Keratinocyte (primary cell): ENCODE measurements at regions not wholly inside any gene's neighbourhood (a gene's known extent, or its start where the extent isn't known, plus 50 kb on each side); places are given as distances from the start of the nearest gene placed in this dataset.

Source experiments
- DNase-seq: peaks from one replicate; pipeline ENCODE4 v3.0.0-alpha.2; 2011; ENCODE audit warnings: low read depth, missing footprints, low spot score
- FAIRE-seq: peaks from 2 replicates; lab custom pipeline; 2011; peaks lifted over from hg19 to GRCh38; lab: Jason Lieb, UNC
- H2AFZ ChIP-seq: 2 replicates; pipeline ENCODE4 v1.6.0; 2012; ENCODE audit warnings: low read length, control low read depth, inconsistent platforms; ENCODE audit not compliant: control insufficient read depth
- H3K27ac ChIP-seq: 2 replicates; pipeline ENCODE4 v1.5.1; 2011; ENCODE audit warnings: low read length; ENCODE audit not compliant: control insufficient read depth, insufficient read depth
- H3K27me3 ChIP-seq: 3 replicates; pipeline ENCODE4 v1.6.0; 2011; ENCODE audit warnings: low read length; ENCODE audit not compliant: control insufficient read depth, insufficient read depth; ENCODE audit errors: extremely low read depth
- H3K36me3 ChIP-seq, 2 experiments: 2 replicates in 1 of 2; 3 replicates in 1 of 2; pipeline ENCODE4 v1.5.1; 2011; ENCODE audit warnings: low read length in 2 of 2, mild to moderate bottlenecking in 1 of 2; ENCODE audit not compliant: control insufficient read depth in 2 of 2, insufficient read depth in 2 of 2; ENCODE audit errors: extremely low read depth in 1 of 2
- H3K4me1 ChIP-seq: 3 replicates; pipeline ENCODE4 v1.5.1; 2011; ENCODE audit warnings: low read length; ENCODE audit not compliant: control insufficient read depth, insufficient read depth; ENCODE audit errors: extremely low read depth
- H3K4me2 ChIP-seq: 3 replicates; pipeline ENCODE4 v1.6.0; 2011; ENCODE audit warnings: low read depth, low read length; ENCODE audit not compliant: control insufficient read depth, insufficient read depth; ENCODE audit errors: extremely low read depth
- H3K4me3 ChIP-seq, 3 experiments: fragments of 200-600 bp in 1 of 3; sonication (generic) in 1 of 3; 2 replicates in 2 of 3; 3 replicates in 1 of 3; pipeline ENCODE4 v1.5.1; 2011 to 2016; ENCODE audit warnings: low read length in 3 of 3, mild to moderate bottlenecking in 3 of 3, control low read depth in 2 of 3, inconsistent platforms in 1 of 3, low read depth in 1 of 3, mixed read lengths in 1 of 3, mixed run types in 1 of 3, moderate library complexity in 1 of 3; ENCODE audit not compliant: control insufficient read depth in 2 of 3, insufficient read depth in 2 of 3; ENCODE audit errors: extremely low read depth in 1 of 3
- H3K79me2 ChIP-seq: 2 replicates; pipeline ENCODE4 v1.6.0; 2012; ENCODE audit warnings: low read length; ENCODE audit not compliant: control insufficient read depth, insufficient read depth
- H3K9ac ChIP-seq: 3 replicates; pipeline ENCODE4 v1.6.0; 2011; ENCODE audit warnings: low read length; ENCODE audit not compliant: control insufficient read depth, insufficient read depth; ENCODE audit errors: extremely low read depth
- H3K9me1 ChIP-seq: 3 replicates; pipeline ENCODE4 v1.6.0; 2011; ENCODE audit warnings: low read length; ENCODE audit not compliant: control insufficient read depth, insufficient read depth; ENCODE audit errors: extremely low read depth
- H3K9me3 ChIP-seq: 2 replicates; pipeline ENCODE4 v1.5.1; 2012; ENCODE audit warnings: low read depth, low read length; ENCODE audit not compliant: control insufficient read depth
- H4K20me1 ChIP-seq: 3 replicates; pipeline ENCODE4 v1.6.0; 2011; ENCODE audit warnings: low read length; ENCODE audit not compliant: control insufficient read depth, insufficient read depth; ENCODE audit errors: extremely low read depth
- CTCF ChIP-seq, 3 experiments: IDR thresholded peaks in 1 of 3; conservative IDR thresholded peaks in 1 of 3; optimal IDR thresholded peaks in 1 of 3; 2 replicates in 2 of 3; 3 replicates in 1 of 3; pipeline versions ENCODE3 to v1.5.1; 2011; ENCODE audit warnings: low read length in 3 of 3, mild to moderate bottlenecking in 3 of 3, moderate library complexity in 2 of 3, control low read depth in 1 of 3, inconsistent platforms in 1 of 3; ENCODE audit not compliant: insufficient read depth in 2 of 3; ENCODE audit errors: extremely low read depth in 1 of 3
- EZH2 ChIP-seq: IDR thresholded peaks from one replicate; pipeline ENCODE4 v1.6.1; 2012; ENCODE audit warnings: inconsistent platforms, mild to moderate bottlenecking, low read length, moderate library complexity
- dilution Hi-C: fragments of 300-500 bp; cut with MboI; formaldehyde crosslinking; loops from one replicate; pipeline ENCODE4 v1.7.0; 2020; ENCODE audit warnings: low sequenced_read_pairs; ENCODE audit not compliant: extremely low pct_ligation_motif_present

- Histone ChIP-seq H3K9me3 (no peaks in the 10 kb centered on the region), H3K79me2 (no peaks in the 10 kb centered on the region), H3K36me3 (no peaks in the 10 kb centered on the region), H3K4me1 (peaks cover 32% of the 10 kb centered on the region), H3K9ac (no peak overlapping the region), H3K4me3 (no peak overlapping the region), H2AFZ (no peak overlapping the region), H3K9me1 (no peaks in the 10 kb centered on the region), H3K27ac (no peak overlapping the region), H4K20me1 (no peaks in the 10 kb centered on the region), H3K27me3 (no peaks in the 10 kb centered on the region), H3K4me2 (no peak overlapping the region)
- FAIRE-seq (no peak), DNase-seq (no peak)
- TF ChIP-seq CTCF (optimal IDR thresholded peaks at IDR 0.05 in 1 of 3, IDR thresholded peaks at IDR 0.05 in 1 of 3, conservative IDR thresholded peaks at IDR 0.05 in 1 of 3; ENCODE audit: extremely low read depth in 1 of 3, insufficient read depth in 2 of 3, low read length in 3 of 3) (no peak), EZH2 (no peak)
- dilution Hi-C loops, result no loop called here
Measured at GRCh38 chr6:81940451-81940985, 188.0 kb upstream of the TENT5A start.

- Histone ChIP-seq H3K4me3 (no peak overlapping the region), H3K79me2 (no peaks in the 10 kb centered on the region), H3K4me1 (peaks cover 32% of the 10 kb centered on the region), H3K9ac (peak overlapping the region; percentile 57), H3K27ac (peak overlapping the region; percentile 98), H2AFZ (peak overlapping the region; percentile 73), H3K4me2 (peak overlapping the region; percentile 62), H3K27me3 (no peaks in the 10 kb centered on the region), H3K9me3 (no peaks in the 10 kb centered on the region), H3K36me3 (no peaks in the 10 kb centered on the region), H4K20me1 (no peaks in the 10 kb centered on the region), H3K9me1 (no peaks in the 10 kb centered on the region)
- FAIRE-seq (no peak), DNase-seq (no peak)
- dilution Hi-C loops, result no loop called here
- no peak for TF ChIP-seq EZH2
- no peak for TF ChIP-seq CTCF (optimal IDR thresholded peaks at IDR 0.05 in 1 of 3, IDR thresholded peaks at IDR 0.05 in 1 of 3, conservative IDR thresholded peaks at IDR 0.05 in 1 of 3; ENCODE audit: extremely low read depth in 1 of 3, insufficient read depth in 2 of 3, low read length in 3 of 3)
Measured at GRCh38 chr6:81939766-81940165, 187.3 kb upstream of the TENT5A start.
